Psoas muscle (tissue), 7 donors: ENCODE measurements at regions not wholly inside any gene's neighbourhood (a gene's known extent, or its start where the extent isn't known, plus 50 kb on each side); places are given as distances from the start of the nearest gene placed in this dataset.

Experiments
- ATAC-seq, 4 donors: fragments of 200-7000 bp; cut with Tn5 transposase; one replicate each; pipeline ENCODE4 v1.9.1; 2020; ENCODE audit warnings: moderate library complexity in 3 of 4, mild to moderate bottlenecking in 2 of 4
- DNase-seq, 2 donors: peaks; one replicate each; pipeline ENCODE4 v3.0.0-alpha.2; 2020
- H3K27ac ChIP-seq: fragments of 200-600 bp; one replicate; pipeline ENCODE4 v1.8.0; 2022
- H3K27me3 ChIP-seq, 3 donors: fragments of 200-600 bp in 1 of 3; one replicate each; pipeline versions ENCODE4 v1.6.1 to v1.8.0; 2013 to 2022; ENCODE audit warnings: low read length in 2 of 3, mild to moderate bottlenecking in 2 of 3, moderate library complexity in 1 of 3; ENCODE audit not compliant: insufficient read depth in 3 of 3
- H3K36me3 ChIP-seq, 2 donors: fragments of 200-600 bp in 1 of 2; one replicate each; pipeline versions ENCODE4 v1.6.1 to v1.8.0; 2013 to 2022; ENCODE audit warnings: low read depth in 1 of 2, mild to moderate bottlenecking in 1 of 2, moderate library complexity in 1 of 2; ENCODE audit not compliant: insufficient read depth in 1 of 2
- H3K4me1 ChIP-seq: fragments of 200-600 bp; one replicate; pipeline ENCODE4 v1.8.0; 2022
- H3K4me3 ChIP-seq: fragments of 200-600 bp; one replicate; pipeline ENCODE4 v1.8.0; 2022; ENCODE audit warnings: mild to moderate bottlenecking
- H3K9me3 ChIP-seq: fragments of 200-600 bp; one replicate; pipeline ENCODE4 v1.8.0; 2022
- WGBS, 3 donors: extraction: QIAGEN DNeasy Blood & Tissue Kit; methylation state at CpG; one replicate each; pipeline versions ENCODE4 v1.1.6 to v1.1.7; 2013; 5-methylcytosine and 5-hydroxymethylcytosine counted together
- intact Hi-C, 2 donors: fragments of 100-400 bp; cut with DNase I; formaldehyde crosslinking; loops; one replicate each; pipeline versions ENCODE4 v1.11.0 to v1.14.2; 2022
- TF ChIP-seq, protein P1 (sequence below): fragments of 200-600 bp; IDR thresholded peaks from one replicate; pipeline ENCODE4 v1.8.0; 2022; ENCODE audit warnings: antibody characterized with exemption
- donor health status: healthy with polysubstance abuse.
- donor health status: DM: no; HTN: no; CAD: no; lungs with moderate emphysema.
- donor health status: Bipolar disorder and iron deficiency.
- donor health status: healthy.
- donor health status: DM: yes; HTN: yes; CAD: no.
- donor health status: DM: no; HTN: no; CAD: no.
- donor health status: DM: yes; HTN: yes; CAD: no.

GRCh38 chr2:117704818-117705217 is 109.7 kb upstream of the DDX18 start:
- H3K36me3 ChIP-seq: no peaks in the 10 kb centered on the region
- no peak overlapping the region for H3K27ac ChIP-seq
- WGBS, 3 donors: 65 to 77% (median 75%) methylated on average over 3 of the region's 3 CpGs
- intact Hi-C loops: no loop called here
- no peaks in the 10 kb centered on the region for H3K4me1 ChIP-seq
- no peak for DNase-seq
- no peaks in the 10 kb centered on the region for H3K27me3 ChIP-seq
- TF ChIP-seq, protein P1, sequence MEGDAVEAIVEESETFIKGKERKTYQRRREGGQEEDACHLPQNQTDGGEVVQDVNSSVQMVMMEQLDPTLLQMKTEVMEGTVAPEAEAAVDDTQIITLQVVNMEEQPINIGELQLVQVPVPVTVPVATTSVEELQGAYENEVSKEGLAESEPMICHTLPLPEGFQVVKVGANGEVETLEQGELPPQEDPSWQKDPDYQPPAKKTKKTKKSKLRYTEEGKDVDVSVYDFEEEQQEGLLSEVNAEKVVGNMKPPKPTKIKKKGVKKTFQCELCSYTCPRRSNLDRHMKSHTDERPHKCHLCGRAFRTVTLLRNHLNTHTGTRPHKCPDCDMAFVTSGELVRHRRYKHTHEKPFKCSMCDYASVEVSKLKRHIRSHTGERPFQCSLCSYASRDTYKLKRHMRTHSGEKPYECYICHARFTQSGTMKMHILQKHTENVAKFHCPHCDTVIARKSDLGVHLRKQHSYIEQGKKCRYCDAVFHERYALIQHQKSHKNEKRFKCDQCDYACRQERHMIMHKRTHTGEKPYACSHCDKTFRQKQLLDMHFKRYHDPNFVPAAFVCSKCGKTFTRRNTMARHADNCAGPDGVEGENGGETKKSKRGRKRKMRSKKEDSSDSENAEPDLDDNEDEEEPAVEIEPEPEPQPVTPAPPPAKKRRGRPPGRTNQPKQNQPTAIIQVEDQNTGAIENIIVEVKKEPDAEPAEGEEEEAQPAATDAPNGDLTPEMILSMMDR: no peak
- H3K4me3 ChIP-seq: no peak overlapping the region
- no peak for ATAC-seq
- H3K9me3 ChIP-seq: no peaks in the 10 kb centered on the region

GRCh38 chr2:117707874-117708273 is 106.6 kb upstream of the DDX18 start:
- ATAC-seq (no peak), DNase-seq (no peak)
- Histone ChIP-seq H3K9me3 (no peaks in the 10 kb centered on the region), H3K27ac (no peak overlapping the region), H3K4me3 (no peak overlapping the region), H3K4me1 (no peaks in the 10 kb centered on the region), H3K36me3 (no peaks in the 10 kb centered on the region), H3K27me3 (no peaks in the 10 kb centered on the region)
- TF ChIP-seq, protein P1: no peak
- intact Hi-C loops: no loop called here

GRCh38 chr2:117712684-117713083 is 101.8 kb upstream of the DDX18 start:
- intact Hi-C loops: no loop called here
- TF ChIP-seq, protein P1: no peak

DNA sequence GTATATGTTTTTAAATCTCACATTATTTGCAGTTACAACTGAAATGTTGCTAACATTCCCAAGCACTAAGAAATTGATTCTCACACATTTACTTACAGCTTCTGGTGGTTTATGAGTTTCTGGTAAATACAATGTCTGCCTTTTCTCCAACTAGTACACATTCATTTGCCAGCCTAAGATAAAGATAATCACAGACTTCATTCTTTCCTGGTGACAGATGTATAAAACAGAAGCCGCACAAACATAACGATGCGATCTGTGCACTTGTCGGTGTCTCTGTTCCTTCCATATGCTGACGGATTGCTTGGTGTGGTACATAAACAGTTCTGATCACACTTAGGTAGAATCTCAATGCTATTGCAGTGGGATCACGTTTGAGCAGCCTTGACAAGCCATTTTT is 100.4 kb upstream of the DDX18 start:
- H3K27ac ChIP-seq: no peak overlapping the region
- H3K36me3 ChIP-seq: no peaks in the 10 kb centered on the region
- TF ChIP-seq, protein P1: no peak
- intact Hi-C loops: no loop called here
- no peaks in the 10 kb centered on the region for H3K27me3 ChIP-seq
- DNase-seq: no peak
- no peaks in the 10 kb centered on the region for H3K9me3 ChIP-seq
- WGBS, 3 donors: 74 to 80% (median 79%) methylated on average over 6 of the region's 6 CpGs
- H3K4me3 ChIP-seq: no peak overlapping the region
- no peak for ATAC-seq
- H3K4me1 ChIP-seq: no peaks in the 10 kb centered on the region

More at GRCh38 chr2:117712684-117713083, 101.8 kb upstream of the DDX18 start:
- Histone ChIP-seq H3K27ac (no peak overlapping the region), H3K4me1 (no peaks in the 10 kb centered on the region), H3K36me3 (no peaks in the 10 kb centered on the region), H3K9me3 (no peaks in the 10 kb centered on the region), H3K27me3 (no peaks in the 10 kb centered on the region), H3K4me3 (no peak overlapping the region)
- DNase-seq (no peak), ATAC-seq (no peak)
- 23 to 81% (median 61%) methylated on average over 2 of the region's 2 CpGs for WGBS, 3 donors

DNA sequence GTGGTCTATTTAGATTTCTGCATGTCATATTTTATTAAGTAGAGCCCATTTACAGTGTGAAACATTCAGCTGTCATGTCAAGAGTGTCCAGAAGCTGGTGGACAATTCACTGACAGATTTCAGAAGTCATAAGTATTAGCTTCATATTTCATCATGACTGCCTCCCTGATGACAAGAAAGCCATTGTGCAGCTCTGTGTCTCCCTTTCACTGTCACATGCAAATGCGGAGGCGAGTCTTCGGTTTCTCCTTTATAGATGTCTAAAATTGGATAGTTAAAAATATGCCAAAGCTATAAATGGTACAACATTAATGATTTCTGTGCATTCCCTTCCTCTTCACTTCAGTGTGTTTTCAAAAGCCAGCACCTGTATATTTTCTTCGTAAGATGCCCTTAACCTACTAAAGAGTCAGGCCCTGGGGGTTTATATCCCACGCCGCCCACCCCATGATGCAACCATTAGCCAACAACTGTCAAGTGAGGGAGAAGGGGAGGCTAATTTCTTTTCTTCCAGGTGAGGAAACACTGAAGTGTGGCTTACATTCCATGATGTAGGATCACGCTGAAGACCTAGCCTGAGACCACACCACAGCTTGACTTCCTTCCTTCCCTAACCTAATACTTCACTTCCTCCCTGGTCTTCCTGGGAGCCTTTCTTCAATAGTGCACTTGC is 99.6 kb upstream of the DDX18 start:
- Histone ChIP-seq H3K36me3 (no peaks in the 10 kb centered on the region), H3K4me3 (no peak overlapping the region), H3K9me3 (no peaks in the 10 kb centered on the region), H3K4me1 (no peaks in the 10 kb centered on the region), H3K27me3 (no peaks in the 10 kb centered on the region), H3K27ac (no peak overlapping the region)
- ATAC-seq (no peak), DNase-seq (no peak)
- 80 to 83% (median 83%) methylated on average over 7 of the region's 7 CpGs for WGBS, 3 donors
- intact Hi-C loops: no loop called here
- TF ChIP-seq, protein P1: no peak
